ENCODE measurements at regions not wholly inside any gene's neighbourhood (a gene's known extent, or its start where the extent isn't known, plus 50 kb on each side); places are given as distances from the start of the nearest gene placed in this dataset.

DNA sequence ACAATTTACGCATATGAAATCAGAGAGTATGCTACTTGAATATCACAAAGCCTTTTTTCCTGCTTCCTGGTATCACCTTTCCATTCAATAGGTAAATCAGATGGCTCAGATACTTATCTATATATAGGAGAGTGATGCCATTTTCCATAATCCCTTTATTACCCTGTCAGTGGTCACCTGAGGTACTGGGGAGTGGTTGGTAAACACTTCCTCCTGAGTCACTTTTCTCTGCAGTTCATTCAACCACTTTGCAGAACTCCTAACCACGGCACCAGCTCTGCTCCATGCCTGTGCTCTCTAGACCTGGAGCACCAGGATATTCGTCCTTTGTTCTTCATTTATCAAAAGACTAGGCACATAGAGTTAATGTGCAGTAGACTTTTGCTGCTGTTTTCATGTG is 748.5 kb upstream of the KLHL1 start:
- no peak for TF ChIP-seq POLR2AphosphoS5 (IDR thresholded peaks at IDR 0.05; ENCODE audit: low read depth, low read length)
- no peak for TF ChIP-seq POLR2A (IDR thresholded peaks at IDR 0.05; ENCODE audit: low read depth, low read length)

All from GM12891 (cell line).